Fibroblast of skin of right biceps (primary cell): ENCODE measurements at regions not wholly inside any gene's neighbourhood (a gene's known extent, or its start where the extent isn't known, plus 50 kb on each side); places are given as distances from the start of the nearest gene placed in this dataset.
A peak's percentile ranks its signal among the peaks of the same experiment; 100 is the strongest.

Experiments used
- DNase-seq: peaks from one replicate; pipeline ENCODE4 v3.0.0-alpha.2; 2013

GRCh38 chr10:44627591-44628354 lies 242.9 kb upstream of the CXCL12 start:
- peak; percentile 86 for DNase-seq

DNA sequence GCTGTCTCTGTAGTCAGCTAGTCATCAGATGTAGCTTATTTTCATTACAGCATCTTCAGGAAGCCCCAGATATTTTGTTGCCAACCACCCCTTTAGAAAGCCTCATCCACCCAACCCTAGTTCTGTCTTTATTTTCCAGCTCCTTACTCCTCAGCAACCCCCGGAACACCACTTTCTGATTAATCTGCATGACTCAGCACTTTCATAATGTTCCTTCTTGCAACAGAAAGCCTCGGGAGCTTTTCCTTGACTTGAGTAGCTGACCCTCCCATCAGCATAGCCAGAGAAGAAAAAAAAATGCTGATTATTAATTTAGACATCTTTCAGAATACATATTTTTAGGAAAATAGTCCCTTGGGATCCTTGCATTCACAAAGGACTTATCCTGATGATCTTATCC lies 244.0 kb upstream of the CXCL12 start:
- DNase-seq: peak; percentile 89

- peak; percentile 52 for DNase-seq
These were observed 250.3 kb upstream of the CXCL12 start for GRCh38 chr10:44635176-44635575.

- DNase-seq: no peak
These were observed 251.7 kb upstream of the CXCL12 start for GRCh38 chr10:44636625-44637024.

GRCh38 chr10:44640429-44640828 lies 255.5 kb upstream of the CXCL12 start:
- DNase-seq: no peak

DNA sequence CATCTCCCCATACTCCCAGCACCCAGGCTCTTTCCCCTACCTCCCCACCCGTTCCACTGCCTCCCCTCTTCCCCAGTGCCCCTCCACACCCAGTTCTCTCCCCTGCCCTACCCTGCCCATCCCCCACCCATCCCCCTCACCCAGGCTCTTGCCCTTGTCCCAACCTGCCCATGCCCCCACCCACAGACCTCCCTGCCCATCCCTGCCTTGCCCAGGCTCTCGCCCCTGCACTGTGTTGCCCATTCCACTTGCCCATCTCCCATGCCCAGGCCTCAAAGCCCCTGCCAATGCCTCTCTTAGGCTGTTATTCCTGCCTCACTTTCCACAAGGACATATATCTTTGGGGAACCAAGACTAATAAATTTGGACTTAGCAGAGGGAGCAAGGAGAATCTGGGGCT lies 262.6 kb upstream of the CXCL12 start:
- no peak for DNase-seq

DNA sequence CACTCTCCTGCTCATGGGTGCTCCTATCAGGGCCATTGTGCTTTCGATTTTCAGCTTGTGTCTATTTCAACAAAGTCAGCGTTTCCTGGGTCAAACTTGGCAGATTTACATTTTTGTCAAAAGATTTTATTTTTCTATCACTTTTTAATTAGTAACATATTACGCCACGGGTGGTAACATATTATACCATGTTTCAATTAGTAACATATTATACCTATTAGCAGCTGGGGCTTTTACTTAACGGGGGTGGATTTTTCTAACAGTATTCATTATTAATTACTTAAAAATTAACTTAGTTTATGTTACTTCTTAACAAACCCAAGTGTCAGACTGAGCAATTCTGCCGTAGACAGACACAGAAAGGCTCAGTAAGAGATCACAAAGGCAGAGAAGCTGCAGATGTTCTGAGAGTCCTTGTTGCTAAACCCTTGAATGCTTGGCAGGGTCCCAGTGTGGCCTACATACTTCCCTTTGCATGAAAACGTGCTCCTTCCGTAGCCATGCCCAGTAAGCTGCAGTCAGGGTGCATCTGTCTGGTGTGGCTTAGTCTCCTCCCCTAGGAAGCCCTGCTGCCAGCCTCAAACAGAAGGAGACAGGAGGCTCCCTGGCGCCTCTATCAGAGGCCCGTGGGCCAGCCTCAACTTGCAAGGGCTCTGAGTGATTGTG lies 263.1 kb upstream of the CXCL12 start:
- DNase-seq: peak; percentile 79

- peak; percentile 32 for DNase-seq
These were observed 260.2 kb upstream of the TMEM72 start for GRCh38 chr10:44650691-44651661.

DNA sequence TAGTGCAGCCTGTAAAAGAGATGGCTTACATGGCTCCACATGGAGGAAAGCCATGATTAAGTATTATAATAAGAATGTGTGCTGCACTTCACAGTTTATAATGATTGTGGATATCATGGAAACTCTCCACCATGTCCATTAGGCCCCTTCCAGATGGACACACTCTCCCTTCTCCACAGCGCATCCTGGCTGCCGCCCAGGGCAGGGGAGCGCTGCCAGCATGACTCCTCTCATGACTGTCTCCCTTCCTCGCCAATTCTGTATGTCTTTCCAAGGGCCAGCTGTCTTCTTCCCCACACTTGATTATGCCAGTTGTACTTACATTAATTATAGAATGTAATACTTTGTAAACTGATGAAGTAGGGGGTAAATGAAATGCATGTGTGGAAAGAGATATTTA lies 259.3 kb upstream of the TMEM72 start:
- peak; percentile 38 for DNase-seq

- no peak for DNase-seq
These were observed 251.8 kb upstream of the TMEM72 start for GRCh38 chr10:44659320-44659719.

- DNase-seq: peak; percentile 30
These were observed 250.9 kb upstream of the TMEM72 start for GRCh38 chr10:44660271-44660670.

DNA sequence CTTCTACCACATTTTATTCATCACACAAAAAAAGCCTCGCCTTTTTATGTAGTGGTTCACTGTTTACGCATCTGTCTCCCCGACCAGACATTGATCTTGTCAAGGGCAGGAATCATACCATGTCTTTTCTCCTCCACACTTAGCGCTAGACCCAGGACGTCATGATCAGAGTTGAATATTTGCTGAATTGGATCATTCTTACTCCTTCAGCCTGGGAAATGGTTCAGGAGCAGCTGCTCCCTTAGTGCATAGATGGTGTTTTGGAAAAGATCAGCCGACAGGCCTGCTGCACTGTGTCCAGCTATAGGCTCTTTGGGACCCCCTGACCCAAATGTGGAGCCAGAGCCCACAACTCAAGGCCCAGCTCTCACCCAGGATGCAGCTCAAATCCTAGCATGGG lies 249.1 kb upstream of the TMEM72 start:
- DNase-seq: peak; percentile 61

DNA sequence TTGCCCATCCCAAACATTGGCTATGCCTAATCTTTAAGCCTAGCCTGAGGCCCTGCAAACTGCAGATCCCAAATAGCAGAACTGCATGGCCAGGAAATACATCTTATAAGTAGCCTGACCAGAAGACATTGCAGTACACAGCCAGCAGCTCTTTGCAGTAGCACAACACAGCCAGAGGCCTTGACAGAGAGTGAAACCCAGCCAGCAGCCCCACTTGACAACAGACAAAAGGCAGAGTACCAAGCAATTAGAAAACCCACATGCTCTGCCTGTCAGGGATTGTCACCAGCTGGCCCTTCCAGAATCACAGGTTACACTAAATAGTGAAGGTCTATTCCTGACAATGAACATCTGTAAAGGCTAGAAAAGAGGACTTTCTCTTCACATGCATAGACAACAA lies 242.8 kb upstream of the TMEM72 start:
- DNase-seq: no peak

DNA sequence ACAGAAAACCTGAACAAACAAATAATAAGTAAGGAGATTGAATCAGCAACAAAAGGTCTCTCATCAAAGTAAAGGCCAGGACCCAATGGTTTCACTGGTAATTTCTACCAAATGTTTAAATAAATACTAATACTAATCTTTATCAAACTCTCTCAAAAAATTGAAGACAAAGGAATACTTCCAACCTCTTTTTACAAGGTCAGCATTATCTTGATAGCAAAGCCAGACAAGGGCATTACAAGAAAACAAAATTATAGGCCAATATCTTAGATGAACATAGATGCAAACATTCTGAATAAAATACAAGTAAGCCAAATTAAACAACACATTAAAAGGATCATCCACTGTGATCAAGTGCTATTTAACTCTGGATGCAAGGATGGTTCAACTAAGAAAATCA lies 239.8 kb upstream of the TMEM72 start:
- no peak for DNase-seq

DNA sequence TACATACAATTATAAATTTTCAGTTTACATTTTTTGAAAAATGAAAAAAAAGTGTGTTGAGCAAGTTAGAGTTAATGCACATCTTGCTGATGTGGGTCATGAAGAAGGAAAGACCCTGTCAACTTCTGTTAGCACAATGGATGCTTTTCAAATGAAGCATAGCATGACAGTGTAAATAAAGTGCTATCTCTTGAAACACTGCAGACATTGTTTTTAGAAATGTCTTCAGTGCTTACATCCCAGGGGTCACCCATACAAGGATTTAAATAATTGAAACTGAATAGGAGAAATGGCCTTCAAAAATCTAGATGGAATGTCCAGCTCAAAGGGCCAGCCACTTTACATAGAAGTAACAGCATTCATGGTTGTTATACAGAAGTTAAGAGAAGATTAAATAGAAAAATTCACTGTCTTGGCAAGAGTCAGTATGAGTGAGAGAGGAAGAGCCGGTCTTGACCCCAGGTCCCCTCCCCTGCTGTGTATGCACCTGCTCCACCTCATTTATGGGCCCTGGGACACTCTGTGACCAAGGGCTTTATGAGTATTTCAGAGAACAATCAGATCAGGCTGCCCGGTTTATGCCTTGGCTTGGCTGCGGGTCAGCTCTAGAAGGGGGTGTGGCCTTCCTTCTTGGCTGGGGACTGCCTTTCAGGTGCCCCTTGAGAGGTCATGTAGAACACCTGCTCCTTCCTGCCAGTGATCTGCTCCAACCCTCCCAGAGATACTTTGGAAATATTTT lies 237.7 kb upstream of the TMEM72 start:
- no peak for DNase-seq

DNA sequence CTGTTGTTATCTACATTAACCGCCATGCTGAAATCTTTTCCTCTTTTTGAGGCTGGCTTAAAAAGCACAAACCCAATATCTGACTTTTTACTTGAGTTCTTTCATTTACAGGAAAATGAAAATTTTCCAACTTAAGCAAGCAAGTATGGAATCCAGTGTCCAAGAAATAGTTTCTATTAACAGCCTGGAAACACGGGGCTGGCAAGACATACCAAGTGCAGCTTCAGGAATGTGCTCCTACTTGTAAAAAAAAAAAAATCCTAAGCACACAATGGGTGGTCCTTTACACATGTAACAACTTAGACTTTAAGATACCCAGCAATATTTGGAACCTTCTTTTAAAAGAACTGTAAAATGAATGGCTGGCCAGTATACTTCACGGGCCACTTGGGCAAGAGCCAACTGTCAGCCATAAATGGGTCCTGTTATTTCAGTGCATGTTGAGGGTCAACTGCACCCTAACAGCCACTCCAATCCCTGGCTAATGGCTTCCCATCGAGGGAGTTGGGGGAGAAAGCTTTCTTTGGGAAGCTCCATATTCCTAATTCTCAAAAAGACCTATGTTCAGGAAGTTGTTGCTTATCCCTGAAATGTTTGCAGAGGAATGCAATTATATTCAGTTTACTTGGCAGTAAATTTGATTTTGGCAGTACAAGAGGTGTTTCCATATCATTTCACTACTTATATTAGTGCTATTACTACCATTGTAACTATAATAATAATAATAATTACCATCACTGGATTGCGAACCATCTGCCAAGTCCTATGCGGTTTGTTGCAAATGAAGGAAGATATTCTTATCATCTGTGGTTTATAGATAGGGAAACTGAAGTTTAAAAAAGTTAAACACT lies 236.4 kb upstream of the TMEM72 start:
- peak; percentile 15 for DNase-seq

DNA sequence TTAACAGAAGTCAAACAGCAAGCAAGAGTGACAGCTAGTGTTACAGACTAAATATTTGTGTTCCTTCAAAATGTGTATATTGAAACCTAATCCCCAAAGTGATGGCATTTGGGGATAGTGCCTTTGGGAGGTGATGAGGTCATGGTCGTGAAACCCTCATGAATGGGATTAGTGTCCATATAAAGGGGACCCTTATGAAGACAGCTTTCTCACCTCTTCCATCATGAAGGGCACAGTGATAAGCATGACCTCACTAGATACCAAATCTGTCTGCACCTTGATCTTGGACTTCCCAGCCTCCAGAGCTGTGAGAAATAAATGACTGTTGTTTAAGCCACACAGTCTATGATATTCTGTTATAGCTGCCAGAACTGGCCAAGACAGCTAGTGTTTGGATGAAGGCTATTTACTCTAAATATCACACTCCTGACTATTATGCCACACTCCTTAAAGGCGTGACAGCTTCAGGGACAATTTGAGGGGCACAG lies 235.7 kb upstream of the TMEM72 start:
- DNase-seq: no peak

DNA sequence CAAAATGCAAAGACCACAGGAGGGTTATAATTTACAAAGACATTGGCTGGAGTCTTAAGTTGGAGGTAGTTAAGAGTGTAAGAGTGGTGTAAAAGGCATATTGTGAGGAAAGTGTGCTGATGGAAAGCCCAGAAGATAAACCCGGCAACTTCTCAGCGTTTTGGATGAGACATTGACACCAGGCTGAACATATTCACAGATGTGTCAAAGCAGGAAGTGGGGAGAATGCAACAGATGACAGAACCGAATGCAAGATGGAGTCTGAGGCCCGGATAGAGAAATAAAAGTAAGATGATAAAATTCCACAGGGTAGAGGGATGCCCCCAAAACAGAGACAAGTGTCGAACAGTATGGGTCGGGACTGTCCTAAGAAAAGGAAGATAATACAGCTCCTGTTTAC lies 230.4 kb upstream of the TMEM72 start:
- DNase-seq: no peak

DNA sequence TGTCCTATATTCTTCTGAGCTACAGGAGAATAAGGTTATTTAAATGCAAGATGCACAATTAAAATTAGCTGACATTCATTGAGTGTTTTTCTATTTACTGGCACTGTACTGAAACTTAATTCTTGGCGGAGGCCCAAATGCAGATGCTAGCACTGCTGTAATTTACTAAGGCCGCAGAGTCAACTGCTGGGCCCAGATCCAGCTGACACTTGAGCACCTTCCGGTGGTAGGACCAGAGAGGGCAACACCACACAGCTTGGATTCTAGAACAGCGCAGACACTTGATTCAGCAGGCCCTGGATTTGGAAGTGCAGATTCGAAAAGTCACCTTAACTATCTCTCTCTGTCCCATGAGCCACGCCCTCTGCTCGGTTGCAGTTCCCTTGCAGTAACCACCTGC lies 228.6 kb upstream of the TMEM72 start:
- peak; percentile 22 for DNase-seq

GRCh38 chr10:44684661-44685060 lies 226.5 kb upstream of the TMEM72 start:
- DNase-seq: no peak

DNA sequence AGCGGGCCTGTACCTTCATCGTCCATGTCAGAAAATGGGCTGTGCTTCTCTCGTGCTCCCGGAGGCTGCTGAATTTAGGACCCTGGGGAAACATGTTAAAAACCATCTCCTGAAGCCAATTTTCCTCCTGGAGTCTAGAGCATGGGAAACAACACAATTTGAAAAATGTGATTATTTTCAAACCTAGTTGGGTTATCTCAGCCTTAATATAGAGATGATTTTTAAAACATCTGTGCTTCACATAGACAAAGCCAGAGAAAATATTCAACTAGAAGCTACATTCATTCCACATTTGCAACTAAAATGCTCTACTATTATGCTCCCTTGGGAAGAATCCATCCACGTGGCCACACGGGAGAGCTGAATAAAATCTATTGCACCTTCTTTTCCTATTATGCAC lies 225.9 kb upstream of the TMEM72 start:
- no peak for DNase-seq

DNA sequence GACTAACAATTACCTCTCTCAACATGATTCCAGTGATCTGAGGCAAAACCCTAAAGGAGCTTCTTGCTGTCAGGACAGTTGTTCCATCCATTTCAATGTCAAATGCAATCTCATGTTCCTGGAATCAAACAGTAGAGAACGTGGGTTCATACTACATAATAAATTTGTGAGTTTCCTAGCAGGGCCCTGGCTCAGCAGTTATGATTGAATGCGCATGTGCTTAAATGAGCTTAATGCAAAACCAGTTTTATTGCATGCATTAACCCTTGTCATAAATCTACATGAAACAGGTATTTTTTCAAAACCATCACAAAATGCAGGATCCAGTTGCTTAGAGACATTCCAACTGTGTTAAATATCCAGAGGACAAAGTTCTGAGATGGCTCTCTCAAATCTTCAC lies 225.4 kb upstream of the TMEM72 start:
- DNase-seq: no peak
